ENCODE measurements at regions not wholly inside any gene's neighbourhood (a gene's known extent, or its start where the extent isn't known, plus 50 kb on each side); places are given as distances from the start of the nearest gene placed in this dataset.

GRCh38 chr7:3206101-3206500, 95.0 kb upstream of the SDK1 start:
- no peak overlapping the region for H3K4me3 ChIP-seq
- no peaks in the 10 kb centered on the region for H3K36me3 ChIP-seq
- no peaks in the 10 kb centered on the region for H3K27me3 ChIP-seq
- TF ChIP-seq, protein P1, sequence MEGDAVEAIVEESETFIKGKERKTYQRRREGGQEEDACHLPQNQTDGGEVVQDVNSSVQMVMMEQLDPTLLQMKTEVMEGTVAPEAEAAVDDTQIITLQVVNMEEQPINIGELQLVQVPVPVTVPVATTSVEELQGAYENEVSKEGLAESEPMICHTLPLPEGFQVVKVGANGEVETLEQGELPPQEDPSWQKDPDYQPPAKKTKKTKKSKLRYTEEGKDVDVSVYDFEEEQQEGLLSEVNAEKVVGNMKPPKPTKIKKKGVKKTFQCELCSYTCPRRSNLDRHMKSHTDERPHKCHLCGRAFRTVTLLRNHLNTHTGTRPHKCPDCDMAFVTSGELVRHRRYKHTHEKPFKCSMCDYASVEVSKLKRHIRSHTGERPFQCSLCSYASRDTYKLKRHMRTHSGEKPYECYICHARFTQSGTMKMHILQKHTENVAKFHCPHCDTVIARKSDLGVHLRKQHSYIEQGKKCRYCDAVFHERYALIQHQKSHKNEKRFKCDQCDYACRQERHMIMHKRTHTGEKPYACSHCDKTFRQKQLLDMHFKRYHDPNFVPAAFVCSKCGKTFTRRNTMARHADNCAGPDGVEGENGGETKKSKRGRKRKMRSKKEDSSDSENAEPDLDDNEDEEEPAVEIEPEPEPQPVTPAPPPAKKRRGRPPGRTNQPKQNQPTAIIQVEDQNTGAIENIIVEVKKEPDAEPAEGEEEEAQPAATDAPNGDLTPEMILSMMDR (IDR thresholded peaks at IDR 0.05), result no peak
- intact Hi-C loops (cut with DNase I), result no loop called here
- H3K9me3 ChIP-seq, result no peaks in the 10 kb centered on the region
- H3K4me1 ChIP-seq, result no peaks in the 10 kb centered on the region
- no peak overlapping the region for H3K27ac ChIP-seq
- no peak for DNase-seq
- ATAC-seq, result no peak

DNA sequence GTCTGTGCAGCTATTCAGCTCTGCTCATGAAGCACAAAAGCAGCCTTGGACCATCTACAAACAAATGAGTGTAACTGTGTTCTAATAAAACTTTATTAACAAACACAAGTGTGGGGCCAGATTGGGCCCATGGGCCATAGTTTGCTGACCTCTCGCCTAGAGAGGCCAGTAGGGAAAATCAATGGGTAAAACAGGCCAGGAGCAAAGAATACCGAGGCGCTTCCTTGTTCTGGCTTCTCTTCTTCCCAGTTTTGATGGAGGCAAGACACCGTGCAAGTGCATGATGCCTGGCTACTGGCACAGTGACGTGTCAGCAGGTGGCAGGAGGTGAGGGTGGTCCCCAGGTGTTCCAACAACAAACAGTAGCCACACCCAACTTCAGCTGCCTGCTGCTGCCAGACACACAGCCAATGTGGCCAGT, 94.3 kb upstream of the SDK1 start:
- H3K27ac ChIP-seq, result no peak overlapping the region
- no peak overlapping the region for H3K4me3 ChIP-seq
- H3K27me3 ChIP-seq, result no peaks in the 10 kb centered on the region
- H3K9me3 ChIP-seq, result no peaks in the 10 kb centered on the region
- no peak for DNase-seq
- no peaks in the 10 kb centered on the region for H3K36me3 ChIP-seq
- no peaks in the 10 kb centered on the region for H3K4me1 ChIP-seq
- intact Hi-C loops (cut with DNase I), result no loop called here
- ATAC-seq, result no peak
- TF ChIP-seq, protein P1 (IDR thresholded peaks at IDR 0.05), result no peak

DNA sequence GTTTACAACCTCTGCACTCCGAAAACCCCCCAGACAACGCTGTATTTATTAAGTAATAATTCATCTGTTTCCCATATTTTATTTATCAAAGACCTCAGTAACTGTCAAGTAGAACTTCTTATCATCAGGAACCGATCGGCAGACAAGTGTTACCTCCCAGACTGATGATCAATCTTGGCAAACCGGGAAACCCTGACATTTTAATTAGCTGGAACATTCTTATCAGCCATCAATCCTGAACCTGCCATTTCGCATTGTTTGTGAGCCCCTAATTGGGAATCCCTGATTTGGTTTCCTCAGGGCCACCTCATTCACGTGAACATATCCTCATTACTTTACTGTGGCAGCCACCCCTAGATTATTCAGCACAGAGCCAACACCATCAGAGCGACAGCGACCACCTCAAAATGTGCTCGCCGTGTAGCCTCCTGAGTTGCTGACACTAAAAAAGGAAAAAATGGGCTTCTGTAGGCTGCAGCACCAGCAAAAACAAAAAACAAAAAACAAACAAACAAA, 93.6 kb upstream of the SDK1 start:
- H3K9me3 ChIP-seq, result no peaks in the 10 kb centered on the region
- H3K4me1 ChIP-seq, result no peaks in the 10 kb centered on the region
- ATAC-seq (no peak), DNase-seq (no peak)
- H3K27ac ChIP-seq, result no peak overlapping the region
- no peaks in the 10 kb centered on the region for H3K36me3 ChIP-seq
- H3K27me3 ChIP-seq, result no peaks in the 10 kb centered on the region
- intact Hi-C loops (cut with DNase I), result no loop called here
- TF ChIP-seq, protein P1 (IDR thresholded peaks at IDR 0.05), result no peak
- no peak overlapping the region for H3K4me3 ChIP-seq

- Histone ChIP-seq H3K27me3 (no peaks in the 10 kb centered on the region), H3K27ac (no peak overlapping the region), H3K36me3 (no peaks in the 10 kb centered on the region), H3K4me1 (no peaks in the 10 kb centered on the region), H3K4me3 (no peak overlapping the region), H3K9me3 (no peaks in the 10 kb centered on the region)
- ATAC-seq (no peak), DNase-seq (no peak)
- TF ChIP-seq, protein P1 (IDR thresholded peaks at IDR 0.05), result no peak
- intact Hi-C loops (cut with DNase I), result no loop called here
Measured at GRCh38 chr7:3210531-3210930, 90.5 kb upstream of the SDK1 start.

GRCh38 chr7:3214090-3214413, 87.0 kb upstream of the SDK1 start:
- Histone ChIP-seq H3K9me3 (no peaks in the 10 kb centered on the region), H3K4me1 (peaks cover 3% of the 10 kb centered on the region), H3K27ac (no peak overlapping the region), H3K4me3 (no peak overlapping the region), H3K36me3 (no peaks in the 10 kb centered on the region), H3K27me3 (no peaks in the 10 kb centered on the region)
- intact Hi-C loops (cut with DNase I), result no loop called here
- DNase-seq (no peak), ATAC-seq (no peak)
- TF ChIP-seq, protein P1 (IDR thresholded peaks at IDR 0.05), result no peak

All from upper lobe of right lung (tissue), 1 donor.